Thymus (tissue), 11 donors: ENCODE measurements at regions not wholly inside any gene's neighbourhood (a gene's known extent, or its start where the extent isn't known, plus 50 kb on each side); places are given as distances from the start of the nearest gene placed in this dataset.

Experiments used
- DNase-seq, 9 donors: peaks; one replicate each; pipeline ENCODE4 v3.0.0-alpha.2; 2013; ENCODE audit warnings: low spot score in 9 of 9, low read depth in 6 of 9, missing footprints in 1 of 9
- H3K27ac ChIP-seq, 2 donors: one replicate each; pipeline ENCODE4 v1.5.1; 2013; ENCODE audit warnings: control low read depth in 1 of 2, low read depth in 1 of 2, low read length in 1 of 2, mild to moderate bottlenecking in 1 of 2, moderate library complexity in 1 of 2
- H3K27me3 ChIP-seq, 2 donors: one replicate each; pipeline ENCODE4 v1.5.1; 2013; ENCODE audit warnings: low read length in 1 of 2; ENCODE audit not compliant: control insufficient read depth in 2 of 2, insufficient read depth in 1 of 2
- H3K36me3 ChIP-seq, 2 donors: one replicate each; pipeline ENCODE4 v1.5.1; 2013; ENCODE audit warnings: low read length in 1 of 2, mild to moderate bottlenecking in 1 of 2, moderate library complexity in 1 of 2; ENCODE audit not compliant: control insufficient read depth in 2 of 2, insufficient read depth in 2 of 2
- H3K4me1 ChIP-seq, 2 donors: one replicate each; pipeline ENCODE4 v1.5.1; 2013; ENCODE audit warnings: low read length in 2 of 2; ENCODE audit not compliant: control insufficient read depth in 2 of 2, insufficient read depth in 2 of 2
- H3K4me3 ChIP-seq, 2 donors: one replicate each; pipeline ENCODE4 v1.5.1; 2013; ENCODE audit warnings: low read length in 2 of 2, control low read depth in 1 of 2, mild to moderate bottlenecking in 1 of 2
- H3K9me3 ChIP-seq, 2 donors: one replicate each; pipeline ENCODE4 v1.5.1; 2013; ENCODE audit warnings: low read length in 1 of 2, mild to moderate bottlenecking in 1 of 2; ENCODE audit not compliant: control insufficient read depth in 2 of 2, insufficient read depth in 1 of 2
- WGBS: extraction: QIAGEN DNeasy Blood & Tissue Kit; methylation state at CpG from one replicate; pipeline ENCODE4 v1.1.7; 2013; 5-methylcytosine and 5-hydroxymethylcytosine counted together
- donor health status: healthy.

GRCh38 chr12:102542816-102543440 is 62.6 kb upstream of the IGF1 start:
- Histone ChIP-seq H3K36me3 (no peaks in the 10 kb centered on the region), H3K4me3 (no peak overlapping the region), H3K9me3 (no peaks in the 10 kb centered on the region), H3K27ac (no peak overlapping the region), H3K27me3 (no peaks in the 10 kb centered on the region), H3K4me1 (no peaks in the 10 kb centered on the region)
- DNase-seq: no peak
- WGBS: 77% methylated on average over 6 of the region's 6 CpGs

GRCh38 chr12:102540815-102541385 is 60.5 kb upstream of the IGF1 start:
- no peak for DNase-seq
- Histone ChIP-seq H3K27me3 (no peaks in the 10 kb centered on the region), H3K9me3 (no peaks in the 10 kb centered on the region), H3K27ac (no peak overlapping the region), H3K36me3 (no peaks in the 10 kb centered on the region), H3K4me1 (no peaks in the 10 kb centered on the region), H3K4me3 (no peak overlapping the region)
- 90% methylated on average over 3 of the region's 3 CpGs for WGBS

GRCh38 chr12:102539651-102540553 is 59.5 kb upstream of the IGF1 start:
- no peaks in the 10 kb centered on the region for H3K27me3 ChIP-seq
- no peaks in the 10 kb centered on the region for H3K4me1 ChIP-seq
- H3K9me3 ChIP-seq: no peaks in the 10 kb centered on the region
- WGBS: 79% methylated on average over 10 of the region's 10 CpGs
- no peaks in the 10 kb centered on the region for H3K36me3 ChIP-seq
- H3K27ac ChIP-seq: no peak overlapping the region
- no peak overlapping the region for H3K4me3 ChIP-seq
- no peak for DNase-seq

GRCh38 chr12:102535306-102535705 is 54.9 kb upstream of the IGF1 start:
- H3K27me3 ChIP-seq: no peaks in the 10 kb centered on the region
- no peak for DNase-seq
- no peaks in the 10 kb centered on the region for H3K9me3 ChIP-seq
- no peaks in the 10 kb centered on the region for H3K4me1 ChIP-seq
- H3K4me3 ChIP-seq: no peak overlapping the region
- H3K36me3 ChIP-seq: no peaks in the 10 kb centered on the region
- 95% methylated on average over 8 of the region's 8 CpGs for WGBS
- no peak overlapping the region for H3K27ac ChIP-seq

GRCh38 chr12:102534899-102535298 is 54.5 kb upstream of the IGF1 start:
- no peaks in the 10 kb centered on the region for H3K9me3 ChIP-seq
- H3K4me3 ChIP-seq: no peak overlapping the region
- DNase-seq: no peak
- WGBS: 91% methylated on average over 13 of the region's 13 CpGs
- no peaks in the 10 kb centered on the region for H3K4me1 ChIP-seq
- no peaks in the 10 kb centered on the region for H3K27me3 ChIP-seq
- no peaks in the 10 kb centered on the region for H3K36me3 ChIP-seq
- H3K27ac ChIP-seq: no peak overlapping the region

GRCh38 chr12:102533483-102534215 is 53.3 kb upstream of the IGF1 start:
- Histone ChIP-seq H3K4me3 (no peak overlapping the region), H3K9me3 (no peaks in the 10 kb centered on the region), H3K27ac (no peak overlapping the region), H3K36me3 (no peaks in the 10 kb centered on the region), H3K27me3 (no peaks in the 10 kb centered on the region), H3K4me1 (no peaks in the 10 kb centered on the region)
- DNase-seq: no peak
- 88% methylated on average over 9 of the region's 9 CpGs for WGBS
